Psoas muscle (tissue), 7 donors: ENCODE measurements at regions not wholly inside any gene's neighbourhood (a gene's known extent, or its start where the extent isn't known, plus 50 kb on each side); places are given as distances from the start of the nearest gene placed in this dataset.

ENCODE experiments used
- ATAC-seq, 4 donors: fragments of 200-7000 bp; cut with Tn5 transposase; one replicate each; pipeline ENCODE4 v1.9.1; 2020; ENCODE audit warnings: moderate library complexity in 3 of 4, mild to moderate bottlenecking in 2 of 4
- DNase-seq, 2 donors: peaks; one replicate each; pipeline ENCODE4 v3.0.0-alpha.2; 2020
- H3K27ac ChIP-seq: fragments of 200-600 bp; one replicate; pipeline ENCODE4 v1.8.0; 2022
- H3K27me3 ChIP-seq, 3 donors: fragments of 200-600 bp in 1 of 3; one replicate each; pipeline versions ENCODE4 v1.6.1 to v1.8.0; 2013 to 2022; ENCODE audit warnings: low read length in 2 of 3, mild to moderate bottlenecking in 2 of 3, moderate library complexity in 1 of 3; ENCODE audit not compliant: insufficient read depth in 3 of 3
- H3K36me3 ChIP-seq, 2 donors: fragments of 200-600 bp in 1 of 2; one replicate each; pipeline versions ENCODE4 v1.6.1 to v1.8.0; 2013 to 2022; ENCODE audit warnings: low read depth in 1 of 2, mild to moderate bottlenecking in 1 of 2, moderate library complexity in 1 of 2; ENCODE audit not compliant: insufficient read depth in 1 of 2
- H3K4me1 ChIP-seq: fragments of 200-600 bp; one replicate; pipeline ENCODE4 v1.8.0; 2022
- H3K4me3 ChIP-seq: fragments of 200-600 bp; one replicate; pipeline ENCODE4 v1.8.0; 2022; ENCODE audit warnings: mild to moderate bottlenecking
- H3K9me3 ChIP-seq: fragments of 200-600 bp; one replicate; pipeline ENCODE4 v1.8.0; 2022
- CTCF ChIP-seq: fragments of 200-600 bp; IDR thresholded peaks from one replicate; pipeline ENCODE4 v1.8.0; 2022; ENCODE audit warnings: antibody characterized with exemption
- WGBS, 3 donors: extraction: QIAGEN DNeasy Blood & Tissue Kit; methylation state at CpG; one replicate each; pipeline versions ENCODE4 v1.1.6 to v1.1.7; 2013; 5-methylcytosine and 5-hydroxymethylcytosine counted together
- intact Hi-C, 2 donors: fragments of 100-400 bp; cut with DNase I; formaldehyde crosslinking; loops; one replicate each; pipeline versions ENCODE4 v1.11.0 to v1.14.2; 2022
- donor health status: healthy with polysubstance abuse.
- donor health status: DM: no; HTN: no; CAD: no; lungs with moderate emphysema.
- donor health status: Bipolar disorder and iron deficiency.
- donor health status: healthy.
- donor health status: DM: yes; HTN: yes; CAD: no.
- donor health status: DM: no; HTN: no; CAD: no.
- donor health status: DM: yes; HTN: yes; CAD: no.

- ATAC-seq = no peak
- no peaks in the 10 kb centered on the region for H3K4me1 ChIP-seq
- H3K4me3 ChIP-seq = no peak overlapping the region
- H3K36me3 ChIP-seq = no peaks in the 10 kb centered on the region
- H3K27me3 ChIP-seq = no peaks in the 10 kb centered on the region
- no peak for TF ChIP-seq CTCF
- H3K27ac ChIP-seq = no peak overlapping the region
- no peaks in the 10 kb centered on the region for H3K9me3 ChIP-seq
- 74 to 82% (median 74%) methylated on average over 1 of the region's 1 CpG for WGBS, 3 donors
- no peak for DNase-seq
- intact Hi-C loops = no loop called here
These were observed 336.7 kb downstream of the CBLN4 start for GRCh38 chr20:55668631-55669030.

GRCh38 chr20:55667955-55668354, 337.4 kb downstream of the CBLN4 start:
- intact Hi-C loops = no loop called here
- Histone ChIP-seq H3K9me3 (no peaks in the 10 kb centered on the region), H3K27ac (no peak overlapping the region), H3K4me3 (no peak overlapping the region), H3K27me3 (no peaks in the 10 kb centered on the region), H3K36me3 (no peaks in the 10 kb centered on the region), H3K4me1 (no peaks in the 10 kb centered on the region)
- DNase-seq = no peak
- WGBS, 3 donors = 59 to 67% (median 60%) methylated on average over 3 of the region's 3 CpGs
- ATAC-seq = no peak
- TF ChIP-seq CTCF = no peak

GRCh38 chr20:55667024-55667423, 338.3 kb downstream of the CBLN4 start:
- 61 to 70% (median 64%) methylated on average over 4 of the region's 4 CpGs for WGBS, 3 donors
- no peak overlapping the region for H3K27ac ChIP-seq

GRCh38 chr20:55656231-55656775, 349.0 kb downstream of the CBLN4 start:
- 41 to 52% (median 48%) methylated on average over 3 of the region's 3 CpGs for WGBS, 3 donors
- ATAC-seq = no peak

More at GRCh38 chr20:55667024-55667423, 338.3 kb downstream of the CBLN4 start:
- intact Hi-C loops = no loop called here
- no peak for TF ChIP-seq CTCF
- no peaks in the 10 kb centered on the region for H3K27me3 ChIP-seq
- H3K4me3 ChIP-seq = no peak overlapping the region
- DNase-seq (no peak), ATAC-seq (no peak)
- no peaks in the 10 kb centered on the region for H3K9me3 ChIP-seq
- no peaks in the 10 kb centered on the region for H3K4me1 ChIP-seq
- no peaks in the 10 kb centered on the region for H3K36me3 ChIP-seq

More at GRCh38 chr20:55656231-55656775, 349.0 kb downstream of the CBLN4 start:
- Histone ChIP-seq H3K9me3 (no peaks in the 10 kb centered on the region), H3K4me1 (no peaks in the 10 kb centered on the region), H3K27ac (no peak overlapping the region), H3K36me3 (no peaks in the 10 kb centered on the region), H3K27me3 (no peaks in the 10 kb centered on the region), H3K4me3 (no peak overlapping the region)
- intact Hi-C loops = no loop called here
- no peak for DNase-seq
- TF ChIP-seq CTCF = no peak
